ENCODE measurements at regions not wholly inside any gene's neighbourhood (a gene's known extent, or its start where the extent isn't known, plus 50 kb on each side); places are given as distances from the start of the nearest gene placed in this dataset.
"Not testable (repeated sequence)": the region's sequence is repeated elsewhere in the genome, so short reads cannot be mapped to it uniquely, and the experiment has no call there.

- DNase-seq (ENCODE audit: low spot score): peak; percentile 12
These were observed 208.5 kb upstream of the PROX1 start for GRCh38 chr1:213779228-213779627.

- no peak for DNase-seq (ENCODE audit: low spot score)
These were observed 204.7 kb upstream of the PROX1 start for GRCh38 chr1:213782941-213783672.

- DNase-seq (ENCODE audit: low spot score): no peak
These were observed 203.9 kb upstream of the PROX1 start for GRCh38 chr1:213783893-213784292.

GRCh38 chr1:213786683-213787082, 201.1 kb upstream of the PROX1 start:
- no peak for DNase-seq (ENCODE audit: low spot score)

- DNase-seq (ENCODE audit: low spot score): no peak
These were observed 197.2 kb upstream of the PROX1 start for GRCh38 chr1:213790565-213790964.

- DNase-seq (ENCODE audit: low spot score): no peak
These were observed 194.2 kb upstream of the PROX1 start for GRCh38 chr1:213793482-213794067.

- no peak for DNase-seq (ENCODE audit: low spot score)
These were observed 191.2 kb upstream of the PROX1 start for GRCh38 chr1:213796525-213796924.

GRCh38 chr1:213808288-213808687, 179.5 kb upstream of the PROX1 start:
- DNase-seq (ENCODE audit: low spot score): not testable (repeated sequence)

- DNase-seq (ENCODE audit: low spot score): no peak
These were observed 170.6 kb upstream of the PROX1 start for GRCh38 chr1:213817156-213817555.

- no peak for DNase-seq (ENCODE audit: low spot score)
These were observed 167.2 kb upstream of the PROX1 start for GRCh38 chr1:213820362-213821149.

- no peak for DNase-seq (ENCODE audit: low spot score)
These were observed 166.4 kb upstream of the PROX1 start for GRCh38 chr1:213821175-213821942.

- no peak for DNase-seq (ENCODE audit: low spot score)
These were observed 165.8 kb upstream of the PROX1 start for GRCh38 chr1:213821943-213822334.

- no peak for DNase-seq (ENCODE audit: low spot score)
These were observed 160.9 kb upstream of the PROX1 start for GRCh38 chr1:213826891-213827290.

- DNase-seq (ENCODE audit: low spot score): no peak
These were observed 158.9 kb upstream of the PROX1 start for GRCh38 chr1:213828867-213829266.

- no peak for DNase-seq (ENCODE audit: low spot score)
These were observed 158.0 kb upstream of the PROX1 start for GRCh38 chr1:213829780-213830179.

- DNase-seq (ENCODE audit: low spot score): no peak
These were observed 157.4 kb upstream of the PROX1 start for GRCh38 chr1:213830371-213830770.

GRCh38 chr1:213840575-213840974, 147.2 kb upstream of the PROX1 start:
- DNase-seq (ENCODE audit: low spot score): no peak

- DNase-seq (ENCODE audit: low spot score): no peak
These were observed 143.1 kb upstream of the PROX1 start for GRCh38 chr1:213844632-213845031.

- DNase-seq (ENCODE audit: low spot score): no peak
These were observed 135.7 kb upstream of the PROX1 start for GRCh38 chr1:213852107-213852506.

- DNase-seq (ENCODE audit: low spot score): no peak
These were observed 129.2 kb upstream of the PROX1 start for GRCh38 chr1:213858581-213858980.

- no peak for DNase-seq (ENCODE audit: low spot score)
These were observed 125.9 kb upstream of the PROX1 start for GRCh38 chr1:213861841-213862240.

GRCh38 chr1:213864091-213864490, 123.7 kb upstream of the PROX1 start:
- DNase-seq (ENCODE audit: low spot score): no peak

All from mucosa of gallbladder (tissue), 1 donor.